ENCODE measurements at regions not wholly inside any gene's neighbourhood (a gene's known extent, or its start where the extent isn't known, plus 50 kb on each side); places are given as distances from the start of the nearest gene placed in this dataset.

DNA sequence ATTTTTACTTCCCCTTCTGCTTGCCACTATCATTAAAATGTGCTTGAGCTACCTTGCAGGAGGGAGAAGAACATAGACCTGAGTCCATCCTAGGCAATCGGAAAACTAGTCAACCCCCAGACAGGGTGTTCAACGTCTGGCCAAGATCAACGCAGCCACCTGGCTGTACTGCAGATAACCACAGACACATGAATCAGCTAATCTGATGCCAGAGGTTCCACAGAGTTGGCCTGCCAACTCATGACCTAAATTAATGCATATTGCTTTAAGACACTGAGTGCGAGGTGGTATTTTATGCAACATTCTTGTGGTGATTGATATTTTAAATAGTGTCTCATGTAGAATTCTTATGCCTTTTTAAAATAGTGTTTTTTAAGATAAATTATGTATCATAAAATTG lies 1283.8 kb upstream of the PABPC4L start:
- Histone ChIP-seq H3K9me3 (replicated peaks; ENCODE audit: control insufficient read depth, insufficient read depth, low read length) (no peaks in the 10 kb centered on the region), H3K27me3 (ENCODE audit: control insufficient read depth in 2 of 2, insufficient read depth in 2 of 2, low read length in 2 of 2) (no peaks in the 10 kb centered on the region), H3K4me1 (ENCODE audit: control insufficient read depth, extremely low read depth, insufficient read depth, low read length) (no peaks in the 10 kb centered on the region), H4K20me1 (replicated peaks; ENCODE audit: control insufficient read depth, extremely low read depth, insufficient read depth, low read length) (no peaks in the 10 kb centered on the region), H2AFZ (ENCODE audit: low read depth, low read length) (peak overlapping the region; percentile 21), H3K36me3 (ENCODE audit: control insufficient read depth in 2 of 2, extremely low read depth in 1 of 2, insufficient read depth in 2 of 2, low read length in 2 of 2) (no peaks in the 10 kb centered on the region), H3K27ac (ENCODE audit: insufficient read depth, low read depth, low read length) (no peak overlapping the region), H3K79me2 (ENCODE audit: control insufficient read depth, insufficient read depth, low read length) (no peaks in the 10 kb centered on the region), H3K9me1 (replicated peaks; ENCODE audit: control insufficient read depth, extremely low read depth, insufficient read depth, low read length) (no peaks in the 10 kb centered on the region), H3K4me2 (ENCODE audit: insufficient read depth, low read length) (no peak overlapping the region), H3K9ac (replicated peaks; ENCODE audit: extremely low read depth, insufficient read depth, low read length) (no peak overlapping the region), H3K4me3 (replicated peaks in 1 of 3; ENCODE audit: insufficient read depth in 1 of 3, low read depth in 1 of 3, low read length in 3 of 3) (no peak overlapping the region)
- TF ChIP-seq FOS (IDR thresholded peaks at IDR 0.05; ENCODE audit: borderline replicate concordance, insufficient read depth, low read length) (no peak), JUN (IDR thresholded peaks at IDR 0.05; ENCODE audit: borderline replicate concordance, insufficient read depth, insufficient read length, low read depth) (no peak), MYC (IDR thresholded peaks at IDR 0.05; ENCODE audit: low read depth, low read length) (no peak), EZH2 (IDR thresholded peaks at IDR 0.05; ENCODE audit: borderline replicate concordance, low read depth, low read length, severe bottlenecking) (no peak), POLR2A (IDR thresholded peaks at IDR 0.05; ENCODE audit: low read depth, low read length) (no peak), POLR2AphosphoS5 (IDR thresholded peaks at IDR 0.05; ENCODE audit: insufficient read depth, low read depth, low read length) (no peak), GATA2 (IDR thresholded peaks at IDR 0.05; ENCODE audit: insufficient read depth, insufficient read length, low read depth, low read length) (no peak)
- TF ChIP-seq, protein P1, sequence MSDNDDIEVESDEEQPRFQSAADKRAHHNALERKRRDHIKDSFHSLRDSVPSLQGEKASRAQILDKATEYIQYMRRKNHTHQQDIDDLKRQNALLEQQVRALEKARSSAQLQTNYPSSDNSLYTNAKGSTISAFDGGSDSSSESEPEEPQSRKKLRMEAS (IDR thresholded peaks at IDR 0.05; ENCODE audit: insufficient read depth, insufficient read length): no peak
- TF ChIP-seq, protein P2, sequence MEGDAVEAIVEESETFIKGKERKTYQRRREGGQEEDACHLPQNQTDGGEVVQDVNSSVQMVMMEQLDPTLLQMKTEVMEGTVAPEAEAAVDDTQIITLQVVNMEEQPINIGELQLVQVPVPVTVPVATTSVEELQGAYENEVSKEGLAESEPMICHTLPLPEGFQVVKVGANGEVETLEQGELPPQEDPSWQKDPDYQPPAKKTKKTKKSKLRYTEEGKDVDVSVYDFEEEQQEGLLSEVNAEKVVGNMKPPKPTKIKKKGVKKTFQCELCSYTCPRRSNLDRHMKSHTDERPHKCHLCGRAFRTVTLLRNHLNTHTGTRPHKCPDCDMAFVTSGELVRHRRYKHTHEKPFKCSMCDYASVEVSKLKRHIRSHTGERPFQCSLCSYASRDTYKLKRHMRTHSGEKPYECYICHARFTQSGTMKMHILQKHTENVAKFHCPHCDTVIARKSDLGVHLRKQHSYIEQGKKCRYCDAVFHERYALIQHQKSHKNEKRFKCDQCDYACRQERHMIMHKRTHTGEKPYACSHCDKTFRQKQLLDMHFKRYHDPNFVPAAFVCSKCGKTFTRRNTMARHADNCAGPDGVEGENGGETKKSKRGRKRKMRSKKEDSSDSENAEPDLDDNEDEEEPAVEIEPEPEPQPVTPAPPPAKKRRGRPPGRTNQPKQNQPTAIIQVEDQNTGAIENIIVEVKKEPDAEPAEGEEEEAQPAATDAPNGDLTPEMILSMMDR (IDR thresholded peaks at IDR 0.05; ENCODE audit: extremely low read depth in 1 of 2, insufficient read depth in 1 of 2, low read depth in 1 of 2, low read length in 2 of 2): no peak
- dilution Hi-C loops (cut with MboI; ENCODE audit: extremely low pct_ligation_motif_present, low sequenced_read_pairs) (no loop called here), intact Hi-C loops (cut with micrococcal nuclease) (loop anchor here (2.0 kb wide), 1 partner anchor 17 kb away; no protein-coding TSS in a partner anchor)
- POLR2A ChIA-PET: no interaction called here
- FAIRE-seq: no peak
- BruUV-seq (replicated peaks): no TSS peak
- DNase-seq (ENCODE audit: low read depth, low spot score): no peak
- CTCF ChIA-PET: no interaction called here
